HG03432 (cell line): ENCODE measurements at regions not wholly inside any gene's neighbourhood (a gene's known extent, or its start where the extent isn't known, plus 50 kb on each side); places are given as distances from the start of the nearest gene placed in this dataset.

Experiments
- ATAC-seq: cut with Tn5 transposase; IDR thresholded peaks from one replicate; pipeline ENCODE4 v1.9.1; 2021; ENCODE audit warnings: mild to moderate bottlenecking, moderate library complexity; ENCODE audit not compliant: unreplicated experiment

DNA sequence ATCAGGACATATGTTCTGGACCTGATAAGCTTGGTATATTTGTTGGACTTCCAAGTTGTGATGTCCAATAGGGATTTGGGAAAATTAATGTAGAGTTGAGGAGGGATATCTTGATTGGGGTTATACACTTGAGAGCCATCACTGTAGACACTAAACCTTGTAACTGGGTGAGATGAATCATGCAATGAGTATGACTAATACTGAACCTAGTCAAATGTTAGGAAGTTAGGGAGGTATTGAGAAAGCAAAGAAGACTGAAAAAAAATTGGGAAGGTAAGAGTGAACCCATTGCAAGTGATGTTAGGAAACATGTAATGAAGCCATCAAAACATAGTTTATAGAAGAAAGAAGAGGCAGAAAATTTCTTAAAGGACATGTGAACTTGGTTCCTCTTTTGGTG is 668.4 kb upstream of the CDH9 start:
- ATAC-seq: no peak

DNA sequence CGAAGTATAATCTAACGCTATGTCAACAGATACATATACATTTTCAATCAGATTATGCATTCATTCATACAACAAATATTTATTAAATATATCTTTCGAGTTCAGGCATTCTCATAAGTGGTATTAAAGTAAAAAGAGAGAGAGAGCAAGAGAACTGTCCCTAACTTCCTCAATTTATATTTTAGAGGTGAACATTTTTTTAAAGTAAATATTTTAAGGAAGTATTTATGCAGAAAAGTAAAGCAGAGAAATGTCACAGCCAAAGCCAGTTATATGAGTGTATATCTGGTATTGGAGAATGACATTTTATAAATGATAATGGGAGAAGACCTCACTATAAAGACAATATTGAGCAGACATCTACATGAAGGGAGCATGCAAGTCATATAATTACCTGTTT is 667.3 kb upstream of the CDH9 start:
- ATAC-seq: no peak

DNA sequence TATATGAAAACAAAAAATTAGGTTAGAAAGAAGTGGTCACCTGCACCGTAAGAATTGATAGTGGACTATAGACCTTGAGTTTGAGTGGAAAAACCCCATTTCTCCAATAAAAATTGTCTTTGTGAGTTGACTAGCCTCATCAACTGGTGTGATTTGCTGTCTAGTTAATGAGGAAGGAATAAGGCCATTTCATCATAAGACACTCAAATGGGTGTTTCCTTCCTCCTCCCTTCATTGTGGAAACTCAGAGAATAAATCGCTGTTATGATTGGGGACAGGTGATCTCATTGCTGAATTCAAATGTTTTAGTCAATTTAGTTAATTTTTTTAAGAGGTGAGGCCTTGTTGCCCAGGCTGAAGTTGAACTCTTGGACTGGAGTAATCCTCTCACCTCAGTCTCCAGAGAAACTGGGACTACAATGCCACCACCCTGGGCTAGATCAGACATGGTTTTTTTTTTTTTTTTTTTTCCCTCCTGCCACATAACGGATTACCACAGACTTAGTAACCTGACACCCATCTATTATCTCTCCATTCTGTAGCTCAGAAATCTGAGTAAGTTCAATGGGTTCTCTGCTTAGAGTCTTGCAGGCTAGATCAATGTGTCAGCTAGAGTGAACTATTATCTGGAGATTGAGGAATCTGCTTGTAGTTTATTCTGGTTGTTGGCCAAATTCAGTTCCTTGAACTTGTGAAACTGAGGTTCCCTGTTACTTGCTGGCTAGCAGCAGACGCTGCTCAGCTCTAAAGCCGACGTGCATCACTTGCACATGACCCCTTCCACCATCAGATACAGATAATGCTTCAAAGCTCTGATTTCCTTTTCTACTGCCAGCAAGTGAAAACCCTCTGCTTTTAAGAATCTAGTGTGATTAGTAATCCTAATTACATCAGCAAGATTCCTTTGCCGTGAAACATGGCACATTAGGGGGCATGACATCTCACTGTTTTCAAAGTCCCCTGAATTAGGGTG is 663.8 kb upstream of the CDH9 start:
- ATAC-seq: no peak

DNA sequence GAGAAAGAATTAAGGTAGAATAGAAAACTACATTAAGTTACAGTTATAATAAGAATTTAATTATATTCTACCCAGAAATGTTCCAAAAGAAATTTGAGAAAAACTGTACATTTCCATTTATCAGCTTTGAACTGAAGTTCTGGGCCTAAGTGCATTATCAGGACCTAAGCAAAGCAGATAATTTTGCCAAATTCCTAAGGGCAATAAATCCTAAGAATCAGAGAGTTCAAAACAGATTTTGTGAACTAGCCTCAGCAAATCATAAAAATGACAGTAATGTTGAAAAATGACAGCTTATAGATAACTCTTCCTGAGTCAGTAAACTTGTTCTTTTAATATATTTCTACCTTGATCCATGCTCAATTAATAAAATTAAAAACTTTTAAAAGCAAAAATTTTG is 662.1 kb upstream of the CDH9 start:
- no peak for ATAC-seq

DNA sequence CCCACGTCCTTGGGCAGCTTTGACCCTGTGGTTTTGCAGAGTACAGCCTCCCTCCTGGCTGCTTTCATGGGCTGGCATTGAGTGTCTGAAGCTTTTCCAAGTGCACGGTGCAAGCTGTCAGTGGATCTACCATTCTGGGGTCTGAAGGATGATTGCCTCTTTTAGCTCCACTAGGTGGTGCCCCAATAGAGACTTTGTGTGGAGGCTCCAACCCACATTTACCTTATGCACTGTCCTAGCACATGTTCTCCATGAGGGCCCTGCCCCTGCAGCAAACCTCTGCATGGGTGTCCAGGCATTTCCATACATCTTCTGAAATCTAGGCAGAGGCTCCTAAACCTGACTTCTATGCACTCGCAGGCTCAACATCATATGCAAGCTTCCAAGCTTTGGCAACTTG is 644.2 kb upstream of the CDH9 start:
- ATAC-seq: no peak

DNA sequence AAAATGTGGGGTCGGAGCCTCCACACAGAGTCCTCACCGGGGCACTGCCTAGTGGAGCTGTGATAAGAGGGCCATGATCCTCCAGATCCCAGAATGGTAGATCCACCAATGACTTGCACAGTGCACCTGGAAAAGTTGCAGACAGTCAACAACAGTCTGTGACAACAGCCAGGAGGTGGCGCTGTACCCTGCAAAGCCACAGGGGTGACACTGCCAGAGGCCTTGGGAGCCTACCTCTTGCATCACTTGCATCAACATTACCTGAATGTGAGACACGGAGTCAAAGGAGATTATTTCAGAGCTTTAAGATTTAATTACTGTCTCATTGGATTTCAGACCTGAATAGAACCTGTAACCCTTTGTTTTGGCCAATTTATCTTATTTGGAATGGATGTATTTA is 614.1 kb upstream of the CDH9 start:
- no peak for ATAC-seq

DNA sequence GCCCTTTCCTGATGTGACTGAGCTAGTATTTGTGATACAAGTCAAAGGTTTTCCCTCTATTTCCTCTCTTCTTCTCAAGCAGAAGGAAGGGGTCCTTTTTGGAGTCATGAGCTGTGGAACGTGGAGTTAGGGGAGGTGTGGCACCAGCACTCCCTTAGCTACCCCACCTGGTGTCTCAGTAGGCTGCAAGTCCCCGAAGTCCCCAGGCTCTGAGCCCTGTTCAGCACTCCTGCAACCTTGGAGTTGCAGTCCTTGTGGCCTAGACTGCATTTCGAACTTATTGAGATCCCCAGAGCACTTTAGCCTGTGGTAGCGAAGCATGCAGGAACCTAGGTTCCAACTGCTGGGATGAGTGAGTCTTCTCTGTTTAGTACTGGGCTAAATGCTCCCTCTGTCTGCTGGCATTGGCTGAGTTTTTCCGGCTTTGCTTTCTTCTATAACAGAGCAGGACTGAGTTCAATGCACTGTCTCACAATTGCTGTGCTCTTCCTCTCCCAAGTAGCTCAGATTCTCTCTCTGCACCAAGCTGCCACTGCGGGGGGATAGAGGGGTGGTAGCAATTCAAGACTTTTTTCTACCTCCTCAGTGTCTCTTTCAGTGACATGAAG is 600.7 kb upstream of the CDH9 start:
- no peak for ATAC-seq

DNA sequence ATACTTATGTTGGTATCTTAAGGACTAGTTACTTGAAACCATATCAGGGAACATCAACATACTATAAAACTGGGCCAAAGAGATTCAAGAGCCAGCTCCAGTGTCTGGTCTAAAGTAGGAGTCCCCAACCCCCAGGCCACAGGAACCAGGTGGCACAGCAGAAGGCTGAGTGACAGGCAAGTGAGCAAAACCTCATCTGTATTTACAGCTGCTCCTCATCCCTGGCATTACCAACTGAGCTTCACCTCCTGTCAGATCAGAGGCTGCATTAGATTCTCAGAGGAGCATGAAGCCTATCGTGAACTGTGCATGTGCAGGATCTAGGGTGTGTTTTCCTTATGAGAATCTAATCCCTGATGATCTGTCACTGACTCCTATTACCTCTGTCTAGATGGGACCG is 581.6 kb upstream of the CDH9 start:
- no peak for ATAC-seq

DNA sequence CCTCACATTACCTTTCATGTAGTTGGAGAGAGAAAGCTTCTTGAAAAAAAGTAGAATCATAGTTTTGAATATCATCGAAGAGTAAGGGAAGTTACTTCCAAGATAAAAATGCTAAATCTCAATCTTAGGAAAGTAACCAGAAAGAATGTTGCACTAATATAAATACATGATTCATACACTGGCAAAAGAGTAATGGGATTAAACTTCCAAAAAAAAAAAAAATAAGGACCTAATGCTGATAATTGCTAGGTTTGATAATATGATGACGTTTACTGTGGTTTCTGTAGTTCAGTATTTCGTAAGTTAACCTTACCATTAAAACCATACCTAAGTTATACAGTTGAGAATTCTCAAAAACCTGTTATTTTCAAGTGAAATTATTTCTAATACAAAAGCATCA is 573.8 kb upstream of the CDH9 start:
- no peak for ATAC-seq

DNA sequence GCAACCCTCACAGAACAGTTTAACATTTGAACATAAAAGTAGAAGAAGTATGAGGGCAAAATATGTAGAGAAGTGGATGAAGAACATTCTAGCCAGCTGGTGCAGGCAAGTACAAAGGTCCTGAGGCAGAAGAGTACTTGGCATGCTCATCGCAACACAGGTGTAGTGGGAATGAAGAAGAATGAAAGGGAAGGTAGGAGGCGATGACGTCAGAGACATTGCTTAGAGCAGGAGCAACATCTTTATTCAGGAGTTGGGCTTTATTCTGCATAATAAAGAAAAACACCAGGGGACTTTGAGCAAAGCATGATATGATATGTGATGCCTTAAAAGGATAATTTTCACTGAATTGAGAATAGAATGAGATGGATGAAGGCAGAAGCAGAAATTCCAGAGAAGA is 570.6 kb upstream of the CDH9 start:
- ATAC-seq: no peak

DNA sequence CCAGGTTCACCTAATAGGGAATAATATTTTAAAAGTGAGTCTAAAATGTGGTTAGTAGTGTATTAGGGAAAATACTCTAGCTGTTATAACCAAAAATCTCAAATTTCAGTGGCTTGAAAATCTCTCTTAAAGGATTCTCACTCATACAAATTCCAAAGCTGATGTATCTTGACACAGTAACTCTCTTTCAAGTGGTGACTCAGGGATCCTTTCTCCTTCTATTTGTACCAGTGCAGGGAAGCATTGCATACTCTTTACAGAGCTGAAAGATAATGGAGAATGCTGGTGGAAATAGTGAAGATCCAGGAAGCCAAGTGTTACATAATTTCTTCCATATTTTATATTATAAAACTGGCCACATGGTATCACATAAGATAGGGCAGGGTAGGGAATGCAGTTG is 560.2 kb upstream of the CDH9 start:
- ATAC-seq: no peak

DNA sequence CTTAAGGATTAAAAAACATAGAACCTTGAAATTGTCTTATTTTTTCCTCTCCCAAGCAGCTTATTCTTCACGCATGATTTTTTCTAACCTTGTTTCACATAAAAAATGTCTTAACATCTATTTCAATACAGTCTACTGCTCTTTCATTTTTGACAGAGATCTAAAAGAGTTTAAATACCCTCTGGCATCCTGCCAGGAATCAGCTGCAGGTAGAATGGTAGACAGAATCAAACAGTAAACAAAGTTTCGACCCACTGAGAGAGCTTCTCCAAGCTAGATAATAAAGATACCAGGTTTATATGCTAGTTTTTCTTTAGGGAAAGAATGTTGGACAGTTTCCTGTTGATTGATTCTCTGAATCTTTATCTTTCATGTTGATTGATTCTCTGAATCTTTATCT is 555.8 kb upstream of the CDH9 start:
- no peak for ATAC-seq

DNA sequence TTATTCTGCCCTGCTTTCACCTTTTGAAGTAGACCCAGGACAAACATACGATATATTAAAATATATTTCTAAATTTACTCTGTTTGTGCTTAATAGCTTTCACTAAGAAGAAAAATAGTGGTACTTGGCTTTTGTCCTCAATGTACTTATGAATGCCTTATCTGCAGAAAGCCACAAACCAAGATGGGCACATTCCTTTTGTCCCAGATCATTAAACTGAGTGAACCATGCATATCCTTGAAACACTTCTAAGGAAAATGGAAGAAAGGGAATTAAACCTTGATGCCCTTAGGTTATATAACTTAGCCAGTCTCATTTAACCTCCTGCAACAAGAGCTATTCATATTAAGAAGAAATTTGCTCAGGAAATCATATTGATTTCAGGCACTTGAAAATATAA is 553.8 kb upstream of the CDH9 start:
- ATAC-seq: no peak

DNA sequence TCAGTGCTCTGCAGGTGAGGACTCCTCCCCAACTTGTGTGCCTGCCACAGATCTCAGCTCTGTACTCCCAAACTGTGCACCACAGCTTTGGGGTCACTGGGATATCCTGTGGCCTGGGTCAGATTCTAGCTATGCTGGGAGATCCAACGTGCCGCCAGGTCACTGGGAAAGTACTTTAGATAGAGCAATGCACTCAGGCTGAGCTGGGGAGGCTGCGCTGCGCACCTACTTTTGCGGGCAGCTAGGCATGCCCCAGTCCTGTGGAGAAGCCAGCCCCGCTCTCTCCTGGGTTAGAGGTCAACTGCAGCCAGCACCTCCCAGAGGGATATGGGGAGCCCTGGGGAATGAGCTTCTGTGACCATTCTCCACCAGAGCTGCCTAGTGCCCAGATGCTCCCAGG is 552.1 kb upstream of the CDH9 start:
- ATAC-seq: no peak

DNA sequence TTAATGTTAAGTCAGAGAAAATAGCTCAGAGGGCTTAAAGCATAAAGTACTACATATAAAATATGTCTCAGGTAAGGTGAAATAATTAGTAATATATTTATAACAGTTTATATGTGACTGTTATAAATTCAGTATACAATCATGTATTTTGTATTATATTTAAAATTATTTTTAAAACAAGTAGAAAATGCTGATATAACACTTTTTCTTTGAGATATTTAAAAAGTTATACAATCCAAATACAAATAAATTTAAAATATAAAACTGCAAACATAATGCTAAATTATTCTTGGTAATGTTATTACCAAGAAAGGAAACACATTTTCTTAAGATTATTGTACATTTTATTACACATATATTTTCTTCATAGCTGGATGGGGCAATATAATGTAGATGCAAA is 539.9 kb upstream of the CDH9 start:
- ATAC-seq: no peak

DNA sequence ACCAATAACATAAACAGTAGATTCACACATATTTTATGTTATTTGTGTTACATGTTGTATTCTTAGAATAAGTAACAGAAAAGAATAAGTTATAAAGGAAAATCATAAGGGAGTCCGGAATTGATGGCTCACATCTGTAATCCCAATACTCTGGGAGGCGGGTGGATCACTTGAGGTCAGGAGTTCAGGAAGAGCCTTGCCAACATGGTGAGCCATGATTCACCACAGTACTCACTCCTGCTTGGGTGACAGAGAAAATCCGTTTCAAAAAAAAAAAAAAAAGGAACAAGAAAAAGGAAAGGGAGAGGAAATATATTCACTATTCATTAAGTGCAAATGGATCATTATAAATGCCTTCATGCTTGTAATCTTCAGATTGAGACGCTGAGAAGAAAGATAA is 533.3 kb upstream of the CDH9 start:
- no peak for ATAC-seq

DNA sequence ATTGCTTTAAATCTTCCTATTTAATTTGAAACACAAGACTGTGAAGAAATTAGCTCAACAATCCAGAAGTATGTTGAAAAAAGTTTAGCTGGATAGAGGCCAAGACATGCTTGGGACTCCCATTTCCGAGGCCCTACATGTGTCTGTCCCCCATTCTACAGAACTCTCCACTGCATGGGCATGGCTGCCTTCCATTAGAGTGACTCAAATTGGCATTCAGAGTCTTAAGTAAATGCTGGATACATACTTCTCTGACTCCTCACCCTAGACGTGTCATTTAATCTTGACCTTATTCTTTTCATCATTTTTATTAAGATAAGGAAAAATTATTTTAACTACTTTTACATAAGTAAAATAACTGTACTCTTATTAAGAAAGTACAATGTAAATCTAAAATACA is 530.4 kb upstream of the CDH9 start:
- ATAC-seq: no peak

DNA sequence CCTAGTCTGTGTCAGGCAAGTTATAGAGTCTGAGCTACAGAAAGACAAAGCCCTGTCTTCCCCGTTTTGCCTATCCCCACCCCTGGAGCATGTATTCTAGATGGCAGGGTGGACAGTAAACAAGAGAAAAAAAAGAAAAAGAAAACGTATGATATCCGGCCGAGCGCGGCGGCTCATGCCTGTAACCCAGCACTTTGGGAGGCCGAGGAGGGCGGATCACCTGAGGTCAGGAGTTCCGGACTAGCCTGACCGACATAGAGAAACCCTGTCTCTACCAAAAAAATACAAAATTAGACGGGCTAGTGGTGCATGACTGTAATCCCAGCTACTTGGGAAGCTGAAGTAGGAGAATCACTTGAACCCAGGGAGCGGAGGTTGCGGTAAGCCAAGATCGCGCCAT is 523.0 kb upstream of the CDH9 start:
- ATAC-seq: no peak

DNA sequence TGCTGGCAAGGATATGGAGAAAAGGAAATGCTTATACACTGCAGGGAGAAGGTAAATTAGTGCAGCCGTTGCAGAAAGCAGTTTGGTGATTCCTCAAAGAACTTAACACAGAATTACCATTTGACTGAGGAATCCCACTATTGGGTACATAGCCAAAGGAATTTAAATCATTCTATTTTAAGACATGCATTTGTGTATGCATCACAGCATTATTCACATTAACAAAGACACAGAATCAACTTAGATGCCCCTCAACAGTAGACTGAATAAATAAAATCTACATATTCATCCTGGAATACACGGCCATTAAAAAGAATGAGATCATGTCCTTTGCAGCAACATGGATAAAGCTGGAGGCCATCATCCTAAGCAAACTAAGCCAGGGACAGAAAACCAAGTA is 510.1 kb upstream of the CDH9 start:
- no peak for ATAC-seq

DNA sequence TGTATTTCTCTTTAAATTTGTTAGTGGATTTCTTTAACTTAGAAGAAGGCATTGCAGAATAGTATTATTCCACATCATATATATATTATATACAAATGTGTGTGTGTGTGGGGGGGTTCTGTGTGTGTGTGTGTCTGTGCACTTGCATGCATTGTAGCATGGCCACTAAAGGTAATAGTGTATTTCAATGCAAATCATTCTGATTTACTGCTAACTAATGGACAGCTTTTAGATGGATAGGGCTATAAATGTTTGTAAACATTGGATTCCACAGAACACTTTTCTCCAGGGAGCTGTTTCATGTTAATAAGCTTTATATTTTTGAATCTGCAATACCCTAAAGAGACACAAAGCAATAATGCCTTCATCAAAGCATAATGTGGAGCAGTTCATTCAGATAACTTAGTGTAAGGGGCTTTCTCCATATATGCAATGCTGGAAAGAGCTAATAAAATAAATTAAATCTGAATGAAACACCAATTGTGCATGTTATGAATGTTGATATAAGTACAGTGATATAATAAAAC is 496.7 kb upstream of the CDH9 start:
- ATAC-seq: no peak

DNA sequence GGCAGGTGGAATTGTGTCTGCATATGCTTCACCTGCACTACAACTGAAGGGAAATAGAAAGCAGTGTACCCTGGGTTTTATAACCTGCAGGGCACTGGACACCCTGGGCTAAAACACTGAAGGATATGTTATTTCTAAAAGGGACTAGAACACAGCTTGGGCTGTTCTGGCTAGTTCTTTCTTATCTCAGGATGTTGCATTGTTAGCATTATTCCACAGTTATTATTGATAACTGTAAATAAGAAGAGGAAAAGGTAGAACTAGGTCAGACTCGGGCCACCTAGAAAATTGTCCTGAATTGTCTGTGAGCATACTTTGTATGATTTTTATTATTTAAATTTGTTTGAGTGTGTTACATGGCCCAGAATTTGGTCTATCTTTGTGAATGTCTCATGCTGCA is 493.9 kb upstream of the CDH9 start:
- ATAC-seq: no peak

DNA sequence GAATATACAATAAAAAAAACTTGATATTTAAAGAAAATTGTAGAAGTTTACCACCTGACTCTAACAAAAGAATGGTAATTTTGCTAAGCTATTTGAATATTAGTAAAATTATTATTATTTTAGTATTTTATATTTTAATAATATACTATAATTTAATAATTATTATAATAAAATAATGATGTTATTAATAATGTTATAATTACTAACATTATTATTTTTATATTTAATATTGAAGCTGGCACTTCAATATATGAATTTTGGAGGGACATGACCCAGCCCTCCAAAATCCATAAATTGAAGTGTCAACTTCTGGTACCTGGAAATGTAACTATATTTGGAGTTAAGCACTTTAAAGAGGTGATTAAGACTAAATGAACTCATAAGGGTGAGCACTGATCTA is 486.1 kb upstream of the CDH9 start:
- ATAC-seq: no peak
